OCI-LY3 (cell line): ENCODE measurements at regions not wholly inside any gene's neighbourhood (a gene's known extent, or its start where the extent isn't known, plus 50 kb on each side); places are given as distances from the start of the nearest gene placed in this dataset.
"Not testable (repeated sequence)": the region's sequence is repeated elsewhere in the genome, so short reads cannot be mapped to it uniquely, and the experiment has no call there.

Source experiments
- H2AFZ ChIP-seq: fragments of 200-600, 300-600 bp; shearing (Covaris generic); 2 replicates; pipeline ENCODE4 v1.6.0; 2014; ENCODE audit warnings: antibody characterized with exemption, low read depth, low read length
- H3K27ac ChIP-seq: fragments of 200-600, 300-600 bp; sonication (generic); 2 replicates; pipeline ENCODE4 v1.5.1; 2014; ENCODE audit warnings: mild to moderate bottlenecking, low read length, moderate library complexity, mixed read lengths
- H3K27me3 ChIP-seq: fragments of 200-600, 300-600 bp; sonication (generic); 2 replicates; pipeline ENCODE4 v1.6.1; 2014; ENCODE audit warnings: low read depth, low read length, mixed read lengths
- H3K36me3 ChIP-seq: fragments of 200-600, 300-600 bp; sonication (generic); replicated peaks from 2 replicates; pipeline ENCODE3; 2014; ENCODE audit warnings: low read depth, low read length, mixed read lengths
- H3K4me1 ChIP-seq: fragments of 300-600, 200-600 bp; sonication (generic); 2 replicates; pipeline ENCODE4 v1.6.1; 2014; ENCODE audit warnings: low read length, mixed read lengths
- H3K4me2 ChIP-seq: fragments of 200-600, 300-600 bp; sonication (generic); 2 replicates; pipeline ENCODE4 v1.6.1; 2014; ENCODE audit warnings: low read length, mixed read lengths
- H3K4me3 ChIP-seq: fragments of 300-600, 200-600 bp; sonication (generic); 2 replicates; pipeline ENCODE4 v1.5.1; 2014; ENCODE audit warnings: antibody characterized with exemption, mild to moderate bottlenecking, low read length, moderate library complexity
- H3K79me2 ChIP-seq: fragments of 300-600, 200-600 bp; shearing (Covaris generic); 2 replicates; pipeline ENCODE4 v1.6.1; 2014; ENCODE audit warnings: mild to moderate bottlenecking, low read length, mixed read lengths
- H3K9ac ChIP-seq: fragments of 300-600, 200-600 bp; shearing (Covaris generic); 2 replicates; pipeline ENCODE4 v1.6.0; 2014; ENCODE audit warnings: mild to moderate bottlenecking, low read length, moderate library complexity
- H3K9me3 ChIP-seq: fragments of 200-600, 300-600 bp; shearing (Covaris generic); 2 replicates; pipeline ENCODE4 v1.6.1; 2014; ENCODE audit warnings: low read length, mixed read lengths; ENCODE audit not compliant: insufficient read depth
- H4K20me1 ChIP-seq: fragments of 200-600, 300-600 bp; sonication (generic); 2 replicates; pipeline ENCODE4 v1.6.1; 2016; ENCODE audit warnings: low read length, mixed read lengths; ENCODE audit not compliant: insufficient read depth
- EZH2phosphoT487 ChIP-seq: fragments of 200-600 bp; shearing (Covaris generic); IDR thresholded peaks from 2 replicates; pipeline ENCODE4 v1.6.1; 2018; ENCODE audit warnings: antibody characterized with exemption, mixed run types, low read depth
- TF ChIP-seq, protein P1 (sequence below): fragments of 200-600, 300-600 bp; sonication (generic); IDR thresholded peaks from 2 replicates; pipeline ENCODE4 v1.5.1; 2014; ENCODE audit warnings: antibody characterized with exemption, low read length, low read depth

DNA sequence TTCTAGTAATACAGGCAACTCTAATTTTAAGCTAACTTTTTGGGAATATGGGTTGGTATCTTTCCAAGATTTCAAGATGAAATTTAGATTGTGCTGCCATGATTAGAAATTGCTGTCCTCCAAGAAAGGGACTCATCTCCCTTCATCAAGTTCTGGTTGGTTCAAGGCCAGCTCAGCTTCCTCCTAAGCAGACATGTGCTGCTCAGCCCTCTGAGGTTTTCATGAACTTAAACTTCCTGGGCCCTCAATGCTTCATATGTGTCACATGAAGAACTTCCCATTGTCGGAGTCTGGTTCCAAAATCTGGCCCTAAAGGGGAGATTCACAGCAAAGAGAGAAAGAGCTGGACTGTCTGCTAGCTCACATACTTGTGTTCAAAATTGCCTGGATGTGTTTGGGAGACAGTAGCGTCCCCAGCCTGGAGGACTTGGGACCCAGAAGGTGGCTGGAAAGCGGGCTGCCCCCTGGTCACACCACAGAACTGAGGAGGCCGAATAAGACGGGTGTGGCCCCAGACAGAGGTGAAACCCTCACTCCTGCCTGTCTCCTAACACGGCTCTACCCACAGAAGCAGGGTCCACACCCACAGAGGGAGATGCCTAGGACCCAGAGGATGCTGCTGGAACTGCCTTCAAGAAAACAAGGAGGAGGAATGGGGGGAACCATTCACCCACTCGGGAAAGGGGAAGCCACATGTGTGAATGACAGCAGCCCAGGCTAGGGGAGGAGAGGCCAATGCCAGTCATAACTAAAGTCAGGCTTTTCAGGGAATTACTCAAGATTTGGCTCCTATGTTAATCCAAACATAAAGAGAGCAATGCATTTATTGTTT, 54.3 kb upstream of the GPR31 start:
- H3K4me3 ChIP-seq = no peak overlapping the region
- TF ChIP-seq, protein P1, sequence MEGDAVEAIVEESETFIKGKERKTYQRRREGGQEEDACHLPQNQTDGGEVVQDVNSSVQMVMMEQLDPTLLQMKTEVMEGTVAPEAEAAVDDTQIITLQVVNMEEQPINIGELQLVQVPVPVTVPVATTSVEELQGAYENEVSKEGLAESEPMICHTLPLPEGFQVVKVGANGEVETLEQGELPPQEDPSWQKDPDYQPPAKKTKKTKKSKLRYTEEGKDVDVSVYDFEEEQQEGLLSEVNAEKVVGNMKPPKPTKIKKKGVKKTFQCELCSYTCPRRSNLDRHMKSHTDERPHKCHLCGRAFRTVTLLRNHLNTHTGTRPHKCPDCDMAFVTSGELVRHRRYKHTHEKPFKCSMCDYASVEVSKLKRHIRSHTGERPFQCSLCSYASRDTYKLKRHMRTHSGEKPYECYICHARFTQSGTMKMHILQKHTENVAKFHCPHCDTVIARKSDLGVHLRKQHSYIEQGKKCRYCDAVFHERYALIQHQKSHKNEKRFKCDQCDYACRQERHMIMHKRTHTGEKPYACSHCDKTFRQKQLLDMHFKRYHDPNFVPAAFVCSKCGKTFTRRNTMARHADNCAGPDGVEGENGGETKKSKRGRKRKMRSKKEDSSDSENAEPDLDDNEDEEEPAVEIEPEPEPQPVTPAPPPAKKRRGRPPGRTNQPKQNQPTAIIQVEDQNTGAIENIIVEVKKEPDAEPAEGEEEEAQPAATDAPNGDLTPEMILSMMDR = no peak
- no peak for TF ChIP-seq EZH2phosphoT487
- H3K9me3 ChIP-seq = no peaks in the 10 kb centered on the region
- H4K20me1 ChIP-seq = no peaks in the 10 kb centered on the region
- H3K4me2 ChIP-seq = peak overlapping the region; percentile 36
- H3K9ac ChIP-seq = no peak overlapping the region
- peaks cover 15% of the 10 kb centered on the region for H3K4me1 ChIP-seq
- H2AFZ ChIP-seq = no peak overlapping the region
- H3K27ac ChIP-seq = no peak overlapping the region
- no peaks in the 10 kb centered on the region; the same call in 1 of the 2 replicates for H3K27me3 ChIP-seq
- H3K79me2 ChIP-seq = no peaks in the 10 kb centered on the region
- no peaks in the 10 kb centered on the region for H3K36me3 ChIP-seq

DNA sequence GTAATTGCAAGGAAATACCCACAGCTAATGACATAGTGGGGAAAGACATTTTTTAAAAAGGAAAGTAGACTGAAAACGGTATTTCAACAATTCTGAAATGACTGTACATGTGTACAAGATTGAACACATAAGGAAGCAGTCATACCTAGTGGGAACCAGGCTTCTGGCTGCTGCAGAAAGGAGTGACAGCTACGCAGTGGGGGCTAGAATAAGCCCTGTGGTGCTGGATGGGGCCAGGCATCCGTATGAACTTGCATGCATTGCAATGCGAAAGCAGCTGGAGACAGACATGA, 54.9 kb upstream of the GPR31 start:
- Histone ChIP-seq H4K20me1 (no peaks in the 10 kb centered on the region), H3K9ac (no peak overlapping the region), H3K4me1 (peaks cover 15% of the 10 kb centered on the region), H3K27ac (no peak overlapping the region), H2AFZ (no peak overlapping the region), H3K9me3 (no peaks in the 10 kb centered on the region), H3K27me3 (no peaks in the 10 kb centered on the region; the same call in 1 of the 2 replicates), H3K79me2 (no peaks in the 10 kb centered on the region), H3K4me3 (no peak overlapping the region), H3K4me2 (peak overlapping the region; percentile 36), H3K36me3 (no peaks in the 10 kb centered on the region)
- TF ChIP-seq EZH2phosphoT487 = no peak
- TF ChIP-seq, protein P1 = no peak

DNA sequence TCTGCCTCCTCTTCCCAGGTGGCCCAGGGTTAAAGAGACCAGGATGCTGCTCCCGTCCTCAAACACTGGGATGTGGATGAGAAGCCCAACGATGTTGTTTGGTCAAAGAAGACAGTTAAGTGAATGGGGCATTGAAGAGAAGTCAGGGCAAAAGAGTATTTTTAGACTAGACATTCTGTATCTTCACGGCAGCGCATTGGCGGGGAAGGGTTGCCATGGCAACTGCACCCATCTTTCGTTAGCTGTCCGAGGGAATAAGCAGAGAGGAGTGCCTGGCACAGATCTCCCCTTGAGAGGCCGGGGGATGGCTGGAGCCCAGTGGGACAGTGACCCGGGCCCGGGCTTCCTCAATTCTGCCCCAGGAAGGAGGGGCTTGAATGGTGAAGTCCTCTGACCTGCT, 56.4 kb upstream of the GPR31 start:
- no peak overlapping the region for H3K4me3 ChIP-seq
- H3K4me1 ChIP-seq = peaks cover 18% of the 10 kb centered on the region
- TF ChIP-seq, protein P1 = no peak
- no peak for TF ChIP-seq EZH2phosphoT487

DNA sequence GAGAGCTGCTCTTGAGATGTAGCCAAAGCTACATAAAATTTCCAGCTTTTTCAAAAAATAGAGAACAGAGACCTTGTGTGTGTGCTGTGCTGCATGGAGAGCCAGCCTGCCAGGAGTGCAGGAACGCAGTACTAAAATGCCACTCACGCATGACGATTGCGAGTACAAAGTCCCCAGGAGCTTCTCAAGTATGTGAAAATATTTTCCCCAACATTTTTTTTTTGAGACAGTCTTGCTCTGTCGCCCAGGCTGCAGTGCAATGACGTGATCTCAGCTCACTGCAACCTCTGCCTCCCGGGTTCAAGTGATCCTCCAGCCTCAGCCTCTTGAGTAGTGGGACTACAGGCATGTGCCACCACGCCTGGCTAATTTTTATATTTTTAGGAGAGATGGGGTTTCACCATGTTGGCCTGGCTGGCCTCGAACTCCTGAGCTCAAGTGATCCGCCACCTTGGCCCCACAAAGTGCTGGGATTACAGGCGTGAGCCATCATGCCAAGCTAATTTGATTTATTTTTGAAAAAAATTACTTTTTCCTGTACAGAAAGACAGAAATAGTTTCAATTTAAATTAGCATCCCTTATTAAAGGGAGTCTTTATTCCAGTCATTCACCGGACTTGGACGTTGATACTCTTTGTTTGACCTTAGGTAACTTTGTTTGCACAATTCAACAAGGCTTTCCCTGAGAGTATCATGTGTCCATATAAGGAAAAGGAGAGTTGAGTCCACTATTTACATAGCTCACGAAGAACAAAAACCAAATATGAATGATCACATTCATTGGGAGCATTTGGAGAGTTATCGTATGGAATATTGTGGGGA, 57.9 kb upstream of the GPR31 start:
- H3K27me3 ChIP-seq, H3K9ac ChIP-seq, H4K20me1 ChIP-seq, H3K4me2 ChIP-seq, H3K9me3 ChIP-seq, H3K27ac ChIP-seq, H3K36me3 ChIP-seq, H3K4me3 ChIP-seq, H2AFZ ChIP-seq, H3K79me2 ChIP-seq: not testable (repeated sequence)
- peaks cover 18% of the 10 kb centered on the region for H3K4me1 ChIP-seq

More for the DNA sequence above, 56.4 kb upstream of the GPR31 start:
- H3K27ac ChIP-seq = no peak overlapping the region
- no peaks in the 10 kb centered on the region for H3K79me2 ChIP-seq
- H2AFZ ChIP-seq = no peak overlapping the region
- H3K9ac ChIP-seq = no peak overlapping the region
- H3K9me3 ChIP-seq = no peaks in the 10 kb centered on the region
- H3K4me2 ChIP-seq = no peak overlapping the region
- H3K36me3 ChIP-seq = no peaks in the 10 kb centered on the region
- H3K27me3 ChIP-seq = no peaks in the 10 kb centered on the region; the same call in 1 of the 2 replicates
- no peaks in the 10 kb centered on the region for H4K20me1 ChIP-seq

DNA sequence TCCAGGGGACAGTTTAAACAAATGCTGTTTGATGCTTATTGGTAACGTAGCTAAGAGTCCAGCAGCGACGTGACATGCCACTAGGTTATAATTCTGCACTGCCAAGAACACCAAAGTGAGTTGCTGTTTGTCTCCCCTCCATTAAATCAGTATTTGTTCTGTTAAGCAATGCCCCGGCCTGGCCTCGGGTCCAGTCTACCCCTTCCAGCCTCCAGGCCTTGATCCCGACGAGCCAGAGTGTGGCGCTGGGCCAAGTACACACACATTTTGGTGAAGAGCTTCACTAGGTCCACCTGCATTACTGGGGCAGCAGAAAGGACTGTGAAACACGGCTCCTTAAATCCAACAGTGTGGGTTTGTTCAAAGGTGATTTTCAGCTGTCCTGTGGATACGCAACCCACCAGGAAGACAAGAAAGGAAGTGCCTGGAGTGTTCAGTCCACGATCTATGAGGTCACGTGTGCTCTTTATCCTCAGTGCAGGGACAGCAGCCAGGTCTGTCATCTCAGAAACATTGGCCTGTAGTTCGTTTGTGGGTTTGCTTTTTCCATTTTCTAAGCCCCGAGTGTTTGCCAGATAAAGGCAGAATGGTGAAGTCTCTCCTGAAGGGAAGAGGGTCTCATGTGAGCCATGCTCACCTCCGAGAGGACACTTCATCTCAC, 58.7 kb upstream of the GPR31 start:
- not testable (repeated sequence) for H3K4me3 ChIP-seq, H3K27me3 ChIP-seq, H3K9me3 ChIP-seq, H3K79me2 ChIP-seq, H3K9ac ChIP-seq, H3K4me2 ChIP-seq, H4K20me1 ChIP-seq, H2AFZ ChIP-seq, H3K36me3 ChIP-seq, H3K27ac ChIP-seq
- peaks cover 18% of the 10 kb centered on the region for H3K4me1 ChIP-seq

DNA sequence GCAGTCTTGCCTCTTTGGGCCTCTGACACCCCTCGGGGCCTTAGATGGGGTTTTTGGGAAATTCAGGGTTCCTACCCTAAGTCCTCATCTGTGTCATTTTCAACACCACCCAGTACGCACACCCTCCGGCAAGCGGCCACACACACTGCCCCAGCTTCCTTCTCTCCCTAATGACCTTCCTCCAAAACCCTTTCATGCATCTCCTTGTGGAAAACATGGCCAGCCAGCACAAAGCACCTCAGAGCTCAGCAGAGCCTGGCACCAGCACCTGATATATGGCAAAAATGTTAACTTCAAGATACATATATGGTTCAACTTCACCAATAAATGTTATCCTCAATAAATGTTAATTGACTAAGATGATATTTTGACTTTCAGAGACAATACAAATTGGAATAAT, 59.3 kb upstream of the GPR31 start:
- peaks cover 14% of the 10 kb centered on the region for H3K4me1 ChIP-seq
- H2AFZ ChIP-seq, H3K79me2 ChIP-seq, H3K4me2 ChIP-seq, H3K36me3 ChIP-seq, H3K4me3 ChIP-seq, H4K20me1 ChIP-seq, H3K27me3 ChIP-seq, H3K9ac ChIP-seq, H3K9me3 ChIP-seq, H3K27ac ChIP-seq: not testable (repeated sequence)
